Ishikawa (cell line): ENCODE measurements at regions not wholly inside any gene's neighbourhood (a gene's known extent, or its start where the extent isn't known, plus 50 kb on each side); places are given as distances from the start of the nearest gene placed in this dataset.

Source experiments
- CEBPB ChIP-seq: IDR thresholded peaks from 2 replicates; pipeline ENCODE4 v1.6.1; 2012
- CREB1 ChIP-seq: IDR thresholded peaks from 2 replicates; pipeline ENCODE4 v1.6.1; 2012; ENCODE audit warnings: low read depth
- EGR1 ChIP-seq: IDR thresholded peaks from 2 replicates; pipeline ENCODE4 v1.6.1; 2012
- EP300 ChIP-seq: IDR thresholded peaks from 2 replicates; pipeline ENCODE4 v1.6.1; 2012; ENCODE audit warnings: borderline replicate concordance
- FOXM1 ChIP-seq: IDR thresholded peaks from 2 replicates; pipeline ENCODE4 v1.6.1; 2012; ENCODE audit warnings: low read depth, borderline replicate concordance
- MAX ChIP-seq: IDR thresholded peaks from 2 replicates; pipeline ENCODE4 v1.6.1; 2012
- NFIC ChIP-seq: IDR thresholded peaks from 2 replicates; pipeline ENCODE4 v1.6.1; 2012
- RAD21 ChIP-seq: IDR thresholded peaks from 2 replicates; pipeline ENCODE4 v1.6.1; 2012; ENCODE audit warnings: low read depth
- REST ChIP-seq: IDR thresholded peaks from 2 replicates; pipeline ENCODE4 v1.6.1; 2012; ENCODE audit warnings: low read depth, mild to moderate bottlenecking
- TAF1 ChIP-seq: IDR thresholded peaks from 2 replicates; pipeline ENCODE4 v1.6.1; 2012; ENCODE audit warnings: low read depth, mild to moderate bottlenecking
- TCF12 ChIP-seq: IDR thresholded peaks from 2 replicates; pipeline ENCODE4 v1.6.1; 2012; ENCODE audit warnings: low read depth
- TEAD4 ChIP-seq: IDR thresholded peaks from 2 replicates; pipeline ENCODE4 v1.6.1; 2012
- USF1 ChIP-seq: IDR thresholded peaks from 2 replicates; pipeline ENCODE4 v1.6.1; 2012
- YY1 ChIP-seq: IDR thresholded peaks from 2 replicates; pipeline ENCODE4 v1.6.1; 2012; ENCODE audit warnings: low read depth

GRCh38 chr2:71832844-71833243 lies 314.8 kb downstream of the CYP26B1 start:
- TF ChIP-seq EP300, result no peak
- TF ChIP-seq USF1, result no peak
- TF ChIP-seq NFIC, result no peak
- no peak for TF ChIP-seq TCF12
- TF ChIP-seq YY1, result no peak
- TF ChIP-seq TAF1, result no peak
- TF ChIP-seq MAX, result no peak
- no peak for TF ChIP-seq REST
- TF ChIP-seq FOXM1, result no peak
- TF ChIP-seq RAD21, result no peak
- TF ChIP-seq CEBPB, result no peak
- TF ChIP-seq TEAD4, result no peak
- no peak for TF ChIP-seq EGR1
- no peak for TF ChIP-seq CREB1
